ENCODE measurements at regions not wholly inside any gene's neighbourhood (a gene's known extent, or its start where the extent isn't known, plus 50 kb on each side); places are given as distances from the start of the nearest gene placed in this dataset.
"Not testable (repeated sequence)": the region's sequence is repeated elsewhere in the genome, so short reads cannot be mapped to it uniquely, and the experiment has no call there.

DNA sequence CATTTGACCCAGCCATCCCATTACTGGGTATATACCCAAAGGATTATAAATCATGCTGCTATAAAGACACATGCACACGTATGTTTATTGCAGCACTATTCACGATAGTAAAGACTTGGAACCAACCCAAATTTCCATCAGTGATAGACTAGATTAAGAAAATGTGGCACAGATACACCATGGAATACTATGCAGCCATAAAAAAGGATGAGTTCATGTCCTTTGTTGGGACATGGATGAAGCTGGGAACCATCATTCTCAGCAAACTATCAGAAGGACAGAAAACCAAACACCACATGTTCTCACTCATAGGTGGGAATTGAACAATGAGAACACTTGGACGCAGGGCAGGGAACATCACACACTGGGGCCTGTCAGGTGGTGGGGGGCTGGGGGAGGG, 153.4 kb upstream of the SPRY1 start:
- TF ChIP-seq, protein P1, sequence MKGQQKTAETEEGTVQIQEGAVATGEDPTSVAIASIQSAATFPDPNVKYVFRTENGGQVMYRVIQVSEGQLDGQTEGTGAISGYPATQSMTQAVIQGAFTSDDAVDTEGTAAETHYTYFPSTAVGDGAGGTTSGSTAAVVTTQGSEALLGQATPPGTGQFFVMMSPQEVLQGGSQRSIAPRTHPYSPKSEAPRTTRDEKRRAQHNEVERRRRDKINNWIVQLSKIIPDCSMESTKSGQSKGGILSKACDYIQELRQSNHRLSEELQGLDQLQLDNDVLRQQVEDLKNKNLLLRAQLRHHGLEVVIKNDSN (IDR thresholded peaks at IDR 0.05; ENCODE audit: borderline replicate concordance, low read depth), result not testable (repeated sequence)
- not testable (repeated sequence) for TF ChIP-seq POLR2AphosphoS5 (IDR thresholded peaks at IDR 0.05; ENCODE audit: low read depth, low read length); EZH2phosphoT487 (IDR thresholded peaks at IDR 0.05; ENCODE audit: borderline replicate concordance, low read depth); SMC3 (IDR thresholded peaks at IDR 0.05; ENCODE audit: low read depth, low read length); EP300 (IDR thresholded peaks at IDR 0.05; ENCODE audit: borderline replicate concordance in 1 of 2, low read depth in 1 of 2, low read length in 1 of 2)
- TF ChIP-seq, protein P2, sequence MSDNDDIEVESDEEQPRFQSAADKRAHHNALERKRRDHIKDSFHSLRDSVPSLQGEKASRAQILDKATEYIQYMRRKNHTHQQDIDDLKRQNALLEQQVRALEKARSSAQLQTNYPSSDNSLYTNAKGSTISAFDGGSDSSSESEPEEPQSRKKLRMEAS (IDR thresholded peaks at IDR 0.05; ENCODE audit: low read depth), result not testable (repeated sequence)
- TF ChIP-seq, protein P3, sequence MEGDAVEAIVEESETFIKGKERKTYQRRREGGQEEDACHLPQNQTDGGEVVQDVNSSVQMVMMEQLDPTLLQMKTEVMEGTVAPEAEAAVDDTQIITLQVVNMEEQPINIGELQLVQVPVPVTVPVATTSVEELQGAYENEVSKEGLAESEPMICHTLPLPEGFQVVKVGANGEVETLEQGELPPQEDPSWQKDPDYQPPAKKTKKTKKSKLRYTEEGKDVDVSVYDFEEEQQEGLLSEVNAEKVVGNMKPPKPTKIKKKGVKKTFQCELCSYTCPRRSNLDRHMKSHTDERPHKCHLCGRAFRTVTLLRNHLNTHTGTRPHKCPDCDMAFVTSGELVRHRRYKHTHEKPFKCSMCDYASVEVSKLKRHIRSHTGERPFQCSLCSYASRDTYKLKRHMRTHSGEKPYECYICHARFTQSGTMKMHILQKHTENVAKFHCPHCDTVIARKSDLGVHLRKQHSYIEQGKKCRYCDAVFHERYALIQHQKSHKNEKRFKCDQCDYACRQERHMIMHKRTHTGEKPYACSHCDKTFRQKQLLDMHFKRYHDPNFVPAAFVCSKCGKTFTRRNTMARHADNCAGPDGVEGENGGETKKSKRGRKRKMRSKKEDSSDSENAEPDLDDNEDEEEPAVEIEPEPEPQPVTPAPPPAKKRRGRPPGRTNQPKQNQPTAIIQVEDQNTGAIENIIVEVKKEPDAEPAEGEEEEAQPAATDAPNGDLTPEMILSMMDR (IDR thresholded peaks at IDR 0.05), result not testable (repeated sequence)

Data from SK-N-SH (cell line).